Neural cell (in vitro differentiated cells): ENCODE measurements at regions not wholly inside any gene's neighbourhood (a gene's known extent, or its start where the extent isn't known, plus 50 kb on each side); places are given as distances from the start of the nearest gene placed in this dataset.
"Not testable (repeated sequence)": the region's sequence is repeated elsewhere in the genome, so short reads cannot be mapped to it uniquely, and the experiment has no call there.

Experiments
- H2AFZ ChIP-seq: fragments of 200-600, 300-800 bp; sonication (generic), shearing (Covaris generic); 2 replicates; pipeline ENCODE4 v1.6.0; 2014; ENCODE audit warnings: low read depth, mild to moderate bottlenecking, antibody characterized with exemption, low read length, moderate library complexity
- H3F3A ChIP-seq: fragments of 200-600 bp; shearing (Covaris generic); 2 replicates; pipeline ENCODE4 v1.6.1; 2016; ENCODE audit warnings: mild to moderate bottlenecking, moderate library complexity, mixed read lengths, antibody characterized with exemption, low read length; ENCODE audit not compliant: insufficient read depth, poor library complexity, severe bottlenecking
- H3K27ac ChIP-seq: fragments of 200-600, 300-800 bp; sonication (generic), shearing (Covaris generic); 2 replicates; pipeline ENCODE4 v1.5.1; 2014; ENCODE audit warnings: mild to moderate bottlenecking, low read length, moderate library complexity
- H3K27me3 ChIP-seq: fragments of 300-800, 200-600 bp; sonication (generic), shearing (Covaris generic); 2 replicates; pipeline ENCODE4 v1.6.0; 2014; ENCODE audit warnings: mild to moderate bottlenecking, low read depth, low read length, moderate library complexity; ENCODE audit not compliant: insufficient read depth
- H3K36me3 ChIP-seq: fragments of 300-800, 200-600 bp; sonication (generic), shearing (Covaris generic); 2 replicates; pipeline ENCODE4 v1.5.1; 2014; ENCODE audit warnings: mild to moderate bottlenecking, antibody characterized with exemption, low read length, moderate library complexity; ENCODE audit not compliant: insufficient read depth
- H3K4me2 ChIP-seq: fragments of 300-800, 200-600 bp; sonication (generic), shearing (Covaris generic); 2 replicates; pipeline ENCODE4 v1.6.0; 2014; ENCODE audit warnings: mild to moderate bottlenecking, low read length
- H3K4me3 ChIP-seq: fragments of 300-800, 200-600 bp; sonication (generic), shearing (Covaris generic); 2 replicates; pipeline ENCODE4 v1.5.1; 2014; ENCODE audit warnings: mild to moderate bottlenecking, low read length, moderate library complexity
- H3K79me2 ChIP-seq: fragments of 200-600 bp; shearing (Covaris generic); replicated peaks from 2 replicates; pipeline ENCODE4 v1.6.0; 2014; ENCODE audit warnings: mild to moderate bottlenecking, low read length, moderate library complexity; ENCODE audit not compliant: insufficient read depth
- H3K9ac ChIP-seq: fragments of 300-800, 200-600 bp; sonication (generic), shearing (Covaris generic); 2 replicates; pipeline ENCODE4 v1.6.1; 2016; ENCODE audit warnings: mild to moderate bottlenecking, low read length, mixed read lengths
- H3K9me2 ChIP-seq: fragments of 200-600 bp; shearing (Covaris generic); 2 replicates; pipeline ENCODE4 v1.6.1; 2016; ENCODE audit warnings: mild to moderate bottlenecking, low read length, mixed read lengths; ENCODE audit not compliant: insufficient read depth
- H3K9me3 ChIP-seq: fragments of 200-600, 300-800 bp; sonication (generic), shearing (Covaris generic); 2 replicates; pipeline ENCODE4 v1.6.1; 2016; ENCODE audit warnings: mild to moderate bottlenecking, mixed run types, low read length, moderate library complexity, mixed read lengths
- H4K20me1 ChIP-seq: fragments of 200-600 bp; shearing (Covaris generic); 2 replicates; pipeline ENCODE4 v1.6.1; 2016; ENCODE audit warnings: mild to moderate bottlenecking, mixed run types; ENCODE audit not compliant: insufficient read depth
- EP300 ChIP-seq: fragments of 450-650 bp; conservative IDR thresholded peaks from 2 replicates; pipeline ENCODE4 v1.6.1; 2014; ENCODE audit warnings: antibody characterized with exemption, mild to moderate bottlenecking, moderate library complexity; ENCODE audit not compliant: poor library complexity, severe bottlenecking
- EZH2 ChIP-seq: fragments of 200-600, 300-800 bp; shearing (Covaris generic), sonication (generic); IDR thresholded peaks from 2 replicates; pipeline ENCODE4 v1.6.1; 2014; ENCODE audit warnings: antibody characterized with exemption, low read length, borderline replicate concordance, mild to moderate bottlenecking; ENCODE audit not compliant: insufficient read depth, poor library complexity, severe bottlenecking
- MXI1 ChIP-seq: fragments of 450-650 bp; conservative IDR thresholded peaks from 2 replicates; pipeline ENCODE4 v1.6.1; 2014; ENCODE audit warnings: antibody characterized with exemption, mild to moderate bottlenecking; ENCODE audit not compliant: poor library complexity, severe bottlenecking
- POLR2AphosphoS5 ChIP-seq: IDR thresholded peaks from 2 replicates; pipeline ENCODE4 v1.6.1; 2012
- RAD21 ChIP-seq: fragments of 450-650 bp; conservative IDR thresholded peaks from 2 replicates; pipeline ENCODE4 v1.6.1; 2014; ENCODE audit warnings: antibody characterized with exemption, mild to moderate bottlenecking, moderate library complexity
- SMC3 ChIP-seq: fragments of 450-650 bp; conservative IDR thresholded peaks from 2 replicates; pipeline ENCODE4 v1.6.1; 2014; ENCODE audit warnings: antibody characterized with exemption, mild to moderate bottlenecking, moderate library complexity; ENCODE audit not compliant: poor library complexity
- TAF1 ChIP-seq: IDR thresholded peaks from 2 replicates; pipeline ENCODE4 v1.6.1; 2012; ENCODE audit warnings: low read depth
- TF ChIP-seq, protein P1 (sequence below): IDR thresholded peaks from 2 replicates; pipeline ENCODE4 v1.6.1; 2012; ENCODE audit warnings: borderline replicate concordance
- TF ChIP-seq, protein P2 (sequence below): fragments of 450-650 bp; IDR thresholded peaks from 2 replicates; pipeline ENCODE4 v1.5.1; 2014; ENCODE audit warnings: antibody characterized with exemption, mild to moderate bottlenecking, moderate library complexity; ENCODE audit not compliant: poor library complexity, severe bottlenecking

DNA sequence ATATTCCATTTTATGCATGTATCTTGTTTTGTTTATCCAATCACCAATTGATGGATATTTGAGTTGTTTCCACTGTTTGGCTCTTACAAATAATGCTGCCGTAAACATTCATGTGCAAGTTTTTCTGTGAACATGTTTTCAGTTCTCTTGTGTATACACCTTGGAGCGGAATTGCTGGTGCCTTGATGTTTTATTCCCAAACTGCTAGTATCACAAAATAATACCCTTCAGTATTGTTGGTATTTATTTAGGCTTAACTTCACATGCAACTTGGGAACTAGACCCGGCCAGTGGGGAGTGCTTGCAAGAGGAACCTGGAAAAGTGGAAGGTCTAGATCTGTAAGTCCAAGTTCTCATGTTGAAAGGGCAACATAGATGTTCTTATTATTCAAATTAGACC lies 115.9 kb downstream of the CRYAA start:
- Histone ChIP-seq H3K27me3 (no peaks in the 10 kb centered on the region), H3K36me3 (no peaks in the 10 kb centered on the region), H2AFZ (no peak overlapping the region), H3K4me2 (no peak overlapping the region), H3K27ac (no peak overlapping the region), H3F3A (no peaks in the 10 kb centered on the region), H3K4me3 (no peak overlapping the region), H4K20me1 (no peaks in the 10 kb centered on the region), H3K9ac (no peak overlapping the region), H3K9me3 (no peaks in the 10 kb centered on the region), H3K79me2 (no peaks in the 10 kb centered on the region), H3K9me2 (no peaks in the 10 kb centered on the region)
- TF ChIP-seq SMC3, result no peak

GRCh38 chr21:43284238-43284637 lies 115.4 kb downstream of the CRYAA start:
- H4K20me1 ChIP-seq, result no peaks in the 10 kb centered on the region
- no peaks in the 10 kb centered on the region for H3K36me3 ChIP-seq
- no peaks in the 10 kb centered on the region for H3K9me2 ChIP-seq
- H2AFZ ChIP-seq, result no peak overlapping the region
- H3K27ac ChIP-seq, result no peak overlapping the region
- H3K9ac ChIP-seq, result no peak overlapping the region
- no peaks in the 10 kb centered on the region for H3K79me2 ChIP-seq
- H3K9me3 ChIP-seq, result no peaks in the 10 kb centered on the region
- no peak overlapping the region for H3K4me2 ChIP-seq
- H3K27me3 ChIP-seq, result no peaks in the 10 kb centered on the region
- H3F3A ChIP-seq, result no peaks in the 10 kb centered on the region
- TF ChIP-seq SMC3, result no peak
- TF ChIP-seq RAD21, result no peak
- TF ChIP-seq POLR2AphosphoS5, result no peak
- TF ChIP-seq, protein P1, sequence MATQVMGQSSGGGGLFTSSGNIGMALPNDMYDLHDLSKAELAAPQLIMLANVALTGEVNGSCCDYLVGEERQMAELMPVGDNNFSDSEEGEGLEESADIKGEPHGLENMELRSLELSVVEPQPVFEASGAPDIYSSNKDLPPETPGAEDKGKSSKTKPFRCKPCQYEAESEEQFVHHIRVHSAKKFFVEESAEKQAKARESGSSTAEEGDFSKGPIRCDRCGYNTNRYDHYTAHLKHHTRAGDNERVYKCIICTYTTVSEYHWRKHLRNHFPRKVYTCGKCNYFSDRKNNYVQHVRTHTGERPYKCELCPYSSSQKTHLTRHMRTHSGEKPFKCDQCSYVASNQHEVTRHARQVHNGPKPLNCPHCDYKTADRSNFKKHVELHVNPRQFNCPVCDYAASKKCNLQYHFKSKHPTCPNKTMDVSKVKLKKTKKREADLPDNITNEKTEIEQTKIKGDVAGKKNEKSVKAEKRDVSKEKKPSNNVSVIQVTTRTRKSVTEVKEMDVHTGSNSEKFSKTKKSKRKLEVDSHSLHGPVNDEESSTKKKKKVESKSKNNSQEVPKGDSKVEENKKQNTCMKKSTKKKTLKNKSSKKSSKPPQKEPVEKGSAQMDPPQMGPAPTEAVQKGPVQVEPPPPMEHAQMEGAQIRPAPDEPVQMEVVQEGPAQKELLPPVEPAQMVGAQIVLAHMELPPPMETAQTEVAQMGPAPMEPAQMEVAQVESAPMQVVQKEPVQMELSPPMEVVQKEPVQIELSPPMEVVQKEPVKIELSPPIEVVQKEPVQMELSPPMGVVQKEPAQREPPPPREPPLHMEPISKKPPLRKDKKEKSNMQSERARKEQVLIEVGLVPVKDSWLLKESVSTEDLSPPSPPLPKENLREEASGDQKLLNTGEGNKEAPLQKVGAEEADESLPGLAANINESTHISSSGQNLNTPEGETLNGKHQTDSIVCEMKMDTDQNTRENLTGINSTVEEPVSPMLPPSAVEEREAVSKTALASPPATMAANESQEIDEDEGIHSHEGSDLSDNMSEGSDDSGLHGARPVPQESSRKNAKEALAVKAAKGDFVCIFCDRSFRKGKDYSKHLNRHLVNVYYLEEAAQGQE, result no peak
- no peak overlapping the region for H3K4me3 ChIP-seq

GRCh38 chr21:43283925-43284221 lies 115.1 kb downstream of the CRYAA start:
- H3K9ac ChIP-seq, H3K9me2 ChIP-seq, H3K4me2 ChIP-seq, H3K79me2 ChIP-seq, H4K20me1 ChIP-seq, H3K9me3 ChIP-seq, H3K4me3 ChIP-seq, H3K27me3 ChIP-seq, H3K27ac ChIP-seq, H3K36me3 ChIP-seq, H2AFZ ChIP-seq, H3F3A ChIP-seq: not testable (repeated sequence)

DNA sequence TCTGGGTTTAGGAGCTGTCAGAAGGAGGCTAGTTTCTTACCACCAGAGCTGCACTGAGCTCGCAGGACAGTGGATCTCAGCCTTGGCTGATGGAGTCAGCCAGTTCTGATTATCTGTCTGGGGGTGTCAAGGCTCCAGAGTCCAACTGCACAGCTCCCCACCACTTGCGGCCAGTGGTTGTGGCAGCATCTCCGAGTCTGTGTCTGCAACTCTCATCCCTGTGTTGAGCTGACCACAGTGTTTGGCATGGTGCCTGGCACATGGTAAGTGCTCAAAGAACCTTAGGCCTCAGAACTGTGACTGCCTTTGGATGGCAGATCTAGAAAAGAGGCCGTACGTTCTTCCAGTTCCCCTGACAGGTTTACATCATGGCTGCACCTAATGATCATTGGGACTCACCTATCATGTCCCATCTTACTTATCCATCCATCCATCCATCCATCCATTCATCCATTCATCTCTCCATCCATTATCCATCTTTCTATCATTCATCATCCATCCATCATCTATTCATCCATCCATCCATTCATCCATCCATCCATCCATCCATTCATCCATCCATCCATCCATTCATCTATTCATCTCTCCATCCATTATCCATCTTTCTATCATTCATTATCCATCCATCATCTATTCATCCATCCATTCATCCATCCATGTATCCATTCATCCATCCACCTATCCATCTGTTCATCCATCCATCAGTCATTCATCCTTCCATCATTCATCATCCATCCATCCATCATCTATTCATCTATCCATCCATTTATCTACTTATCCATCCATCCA lies 114.5 kb downstream of the CRYAA start:
- H3K9me2 ChIP-seq, result no peaks in the 10 kb centered on the region
- H3K79me2 ChIP-seq, result no peaks in the 10 kb centered on the region
- no peaks in the 10 kb centered on the region for H3K27me3 ChIP-seq
- TF ChIP-seq EZH2 (no peak), MXI1 (no peak), POLR2AphosphoS5 (no peak), EP300 (no peak), TAF1 (no peak), SMC3 (no peak), RAD21 (no peak)
- TF ChIP-seq, protein P2, sequence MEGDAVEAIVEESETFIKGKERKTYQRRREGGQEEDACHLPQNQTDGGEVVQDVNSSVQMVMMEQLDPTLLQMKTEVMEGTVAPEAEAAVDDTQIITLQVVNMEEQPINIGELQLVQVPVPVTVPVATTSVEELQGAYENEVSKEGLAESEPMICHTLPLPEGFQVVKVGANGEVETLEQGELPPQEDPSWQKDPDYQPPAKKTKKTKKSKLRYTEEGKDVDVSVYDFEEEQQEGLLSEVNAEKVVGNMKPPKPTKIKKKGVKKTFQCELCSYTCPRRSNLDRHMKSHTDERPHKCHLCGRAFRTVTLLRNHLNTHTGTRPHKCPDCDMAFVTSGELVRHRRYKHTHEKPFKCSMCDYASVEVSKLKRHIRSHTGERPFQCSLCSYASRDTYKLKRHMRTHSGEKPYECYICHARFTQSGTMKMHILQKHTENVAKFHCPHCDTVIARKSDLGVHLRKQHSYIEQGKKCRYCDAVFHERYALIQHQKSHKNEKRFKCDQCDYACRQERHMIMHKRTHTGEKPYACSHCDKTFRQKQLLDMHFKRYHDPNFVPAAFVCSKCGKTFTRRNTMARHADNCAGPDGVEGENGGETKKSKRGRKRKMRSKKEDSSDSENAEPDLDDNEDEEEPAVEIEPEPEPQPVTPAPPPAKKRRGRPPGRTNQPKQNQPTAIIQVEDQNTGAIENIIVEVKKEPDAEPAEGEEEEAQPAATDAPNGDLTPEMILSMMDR, result no peak
- TF ChIP-seq, protein P1, result no peak
- no peak overlapping the region for H3K4me3 ChIP-seq
- H4K20me1 ChIP-seq, result no peaks in the 10 kb centered on the region
- no peak overlapping the region for H2AFZ ChIP-seq
- H3K36me3 ChIP-seq, result no peaks in the 10 kb centered on the region
- no peaks in the 10 kb centered on the region for H3K9me3 ChIP-seq
- no peak overlapping the region for H3K27ac ChIP-seq
- H3F3A ChIP-seq, result no peaks in the 10 kb centered on the region
- no peak overlapping the region for H3K9ac ChIP-seq
- no peak overlapping the region for H3K4me2 ChIP-seq
